H1 (cell line): ENCODE measurements at regions not wholly inside any gene's neighbourhood (a gene's known extent, or its start where the extent isn't known, plus 50 kb on each side); places are given as distances from the start of the nearest gene placed in this dataset.

ENCODE experiments used
- CTCF ChIA-PET: fragments of 300-600 bp; sonication (Branson Sonifier 250); formaldehyde crosslinking; loops from one replicate; lab custom pipeline; 2021; ENCODE audit not compliant: partially characterized antibody; lab: Charles Lee
- POLR2A ChIA-PET: fragments of 300-600 bp; sonication (Branson Sonifier 250); formaldehyde crosslinking; loops from one replicate; lab custom pipeline; 2021; ENCODE audit warnings: inconsistent platforms; ENCODE audit not compliant: partially characterized antibody; lab: Charles Lee
- DNase-seq, 2 experiments: peaks; one replicate each; pipeline versions ENCODE4 v3.0.0 to v3.0.0-alpha.2; 2010 to 2022; ENCODE audit warnings: low spot score in 2 of 2, low read depth in 1 of 2, mixed read lengths in 1 of 2
- FAIRE-seq: peaks from 2 replicates; lab custom pipeline; 2011; peaks lifted over from hg19 to GRCh38; lab: Jason Lieb, UNC
- H2AFZ ChIP-seq: 2 replicates; pipeline ENCODE4 v1.8.1; 2012; ENCODE audit warnings: low read length, inconsistent platforms
- H2AK5ac ChIP-seq: 2 replicates; pipeline ENCODE4 v1.6.1; 2013; ENCODE audit warnings: low read depth, low read length
- H2BK120ac ChIP-seq: replicated peaks from 2 replicates; pipeline ENCODE3; 2013; ENCODE audit warnings: low read depth, low read length, inconsistent platforms
- H2BK12ac ChIP-seq: 2 replicates; pipeline ENCODE4 v1.6.1; 2013; ENCODE audit warnings: low read depth, low read length
- H2BK15ac ChIP-seq: 2 replicates; pipeline ENCODE4 v1.6.1; 2013; ENCODE audit warnings: low read length
- H2BK20ac ChIP-seq: 2 replicates; pipeline ENCODE4 v1.6.1; 2013; ENCODE audit warnings: low read length
- H2BK5ac ChIP-seq: 2 replicates; pipeline ENCODE4 v1.6.1; 2013; ENCODE audit warnings: low read depth, low read length
- H3K14ac ChIP-seq: 2 replicates; pipeline ENCODE4 v1.6.1; 2013; ENCODE audit warnings: inconsistent platforms; ENCODE audit not compliant: insufficient read length
- H3K18ac ChIP-seq: 2 replicates; pipeline ENCODE4 v1.6.1; 2013; ENCODE audit warnings: low read length; ENCODE audit errors: extremely low read depth
- H3K23ac ChIP-seq: 2 replicates; pipeline ENCODE4 v1.6.1; 2013; ENCODE audit warnings: inconsistent platforms; ENCODE audit not compliant: insufficient read length
- H3K23me2 ChIP-seq: 2 replicates; pipeline ENCODE4 v1.6.1; 2013; ENCODE audit warnings: low read depth, low read length
- H3K27ac ChIP-seq: 2 replicates; pipeline ENCODE4 v1.6.1; 2011; ENCODE audit warnings: low read depth, low read length, inconsistent platforms
- H3K27me3 ChIP-seq, 4 experiments: replicated peaks in 1 of 4; 1 replicate in 1 of 4; 2 replicates in 3 of 4; pipeline versions ENCODE4 v1.6.1 to v1.8.1; 2011 to 2013; ENCODE audit warnings: low read length in 3 of 4, mild to moderate bottlenecking in 3 of 4, inconsistent platforms in 2 of 4, mixed read lengths in 2 of 4, moderate library complexity in 1 of 4; ENCODE audit not compliant: control insufficient read depth in 3 of 4, insufficient read depth in 3 of 4; ENCODE audit errors: extremely low read depth in 1 of 4
- H3K36me3 ChIP-seq, 4 experiments: 2 replicates each; pipeline versions ENCODE4 v1.6.1 to v1.8.1; 2011 to 2013; ENCODE audit warnings: mild to moderate bottlenecking in 4 of 4, low read length in 3 of 4, moderate library complexity in 2 of 4, control low read depth in 1 of 4, inconsistent platforms in 1 of 4; ENCODE audit not compliant: insufficient read depth in 4 of 4, control insufficient read depth in 2 of 4
- H3K4ac ChIP-seq: replicated peaks from 2 replicates; pipeline ENCODE3; 2013; ENCODE audit warnings: low read length, low read depth, mixed read lengths, inconsistent platforms; ENCODE audit not compliant: insufficient read length
- H3K4me1 ChIP-seq, 4 experiments: replicated peaks in 1 of 4; 1 replicate in 1 of 4; 2 replicates in 3 of 4; pipeline versions ENCODE4 v1.6.1 to v1.8.1; 2011 to 2013; ENCODE audit warnings: low read length in 3 of 4, inconsistent platforms in 2 of 4, mixed read lengths in 1 of 4; ENCODE audit not compliant: insufficient read depth in 4 of 4, control insufficient read depth in 3 of 4
- H3K4me2 ChIP-seq, 2 experiments: 2 replicates each; pipeline versions ENCODE4 v1.6.1 to v1.8.1; 2011 to 2013; ENCODE audit warnings: low read depth in 2 of 2, low read length in 2 of 2, control low read depth in 1 of 2, inconsistent platforms in 1 of 2, mild to moderate bottlenecking in 1 of 2; ENCODE audit not compliant: insufficient read depth in 1 of 2
- H3K4me3 ChIP-seq, 4 experiments: fragments of 200-600, 300-600 bp in 1 of 4; sonication (generic), shearing (Covaris generic), sonication (Bioruptor Twin) in 1 of 4; 2 replicates each; pipeline versions ENCODE4 v1.5.1 to v1.8.1; 2011 to 2016; ENCODE audit warnings: low read length in 4 of 4, low read depth in 3 of 4, control low read depth in 2 of 4, inconsistent platforms in 2 of 4, mild to moderate bottlenecking in 2 of 4, mixed read lengths in 1 of 4, moderate library complexity in 1 of 4; ENCODE audit not compliant: insufficient read depth in 2 of 4; ENCODE audit errors: extremely low read depth in 1 of 4
- H3K56ac ChIP-seq: replicated peaks from 2 replicates; pipeline ENCODE3; 2013; ENCODE audit warnings: low read depth, mild to moderate bottlenecking, mixed read lengths, low read length, inconsistent platforms; ENCODE audit not compliant: insufficient read length
- H3K79me1 ChIP-seq: 2 replicates; pipeline ENCODE4 v1.6.1; 2013; ENCODE audit warnings: low read depth, low read length, control low read depth
- H3K79me2 ChIP-seq, 2 experiments: 2 replicates each; pipeline versions ENCODE4 v1.6.1 to v1.8.1; 2012 to 2013; ENCODE audit warnings: low read length in 2 of 2, mild to moderate bottlenecking in 2 of 2, inconsistent platforms in 1 of 2; ENCODE audit not compliant: insufficient read depth in 2 of 2, control insufficient read depth in 1 of 2
- H3K9ac ChIP-seq, 4 experiments: replicated peaks in 1 of 4; 1 replicate in 1 of 4; 2 replicates in 3 of 4; pipeline versions ENCODE4 v1.6.1 to v1.8.1; 2011 to 2013; ENCODE audit warnings: low read depth in 3 of 4, low read length in 3 of 4, control low read depth in 2 of 4, mild to moderate bottlenecking in 2 of 4, moderate library complexity in 2 of 4, inconsistent platforms in 1 of 4; ENCODE audit errors: extremely low read depth in 1 of 4
- H3K9me3 ChIP-seq, 2 experiments: 2 replicates each; pipeline versions ENCODE4 v1.6.1 to v1.8.1; 2012 to 2013; ENCODE audit warnings: mild to moderate bottlenecking in 2 of 2, moderate library complexity in 2 of 2, control low read depth in 1 of 2, inconsistent platforms in 1 of 2, low read depth in 1 of 2, low read length in 1 of 2, mixed read lengths in 1 of 2; ENCODE audit not compliant: insufficient read depth in 2 of 2
- H4K20me1 ChIP-seq, 2 experiments: replicated peaks in 1 of 2; 2 replicates each; pipeline versions ENCODE3 to v1.8.1; 2011 to 2013; ENCODE audit warnings: inconsistent platforms in 2 of 2, low read length in 2 of 2, mild to moderate bottlenecking in 1 of 2; ENCODE audit not compliant: insufficient read depth in 2 of 2, control insufficient read depth in 1 of 2
- H4K5ac ChIP-seq: 2 replicates; pipeline ENCODE4 v1.6.1; 2013; ENCODE audit warnings: low read length, low read depth, mixed read lengths, inconsistent platforms; ENCODE audit not compliant: insufficient read length
- H4K8ac ChIP-seq: 2 replicates; pipeline ENCODE4 v1.8.0; 2013; ENCODE audit warnings: mild to moderate bottlenecking, moderate library complexity, low read length, inconsistent platforms; ENCODE audit not compliant: insufficient read depth; ENCODE audit errors: extremely low read depth
- H4K91ac ChIP-seq: replicated peaks from 2 replicates; pipeline ENCODE3; 2013; ENCODE audit warnings: low read length, mixed read lengths, inconsistent platforms; ENCODE audit not compliant: insufficient read length
- ATF3 ChIP-seq: IDR thresholded peaks from 2 replicates; pipeline ENCODE4 v1.6.1; 2011; ENCODE audit warnings: low read depth, mild to moderate bottlenecking, low read length; ENCODE audit not compliant: insufficient read depth
- BCL11A ChIP-seq, 2 experiments: IDR thresholded peaks; one replicate each; pipeline ENCODE4 v1.6.1; 2011; ENCODE audit warnings: low read depth in 2 of 2, low read length in 2 of 2, mild to moderate bottlenecking in 2 of 2
- CTBP2 ChIP-seq: IDR thresholded peaks from 2 replicates; pipeline ENCODE4 v1.7.0; 2011; ENCODE audit warnings: borderline replicate concordance, mild to moderate bottlenecking, moderate library complexity, mixed read lengths, low read length; ENCODE audit not compliant: insufficient read depth, insufficient read length
- EZH2 ChIP-seq: fragments of 200-600 bp; sonication (generic); IDR thresholded peaks from 2 replicates; pipeline ENCODE4 v1.7.1; 2012; ENCODE audit warnings: low read depth, mild to moderate bottlenecking, moderate library complexity, low read length, inconsistent platforms; ENCODE audit not compliant: severe bottlenecking
- FOSL1 ChIP-seq: IDR thresholded peaks from 2 replicates; pipeline ENCODE4 v1.6.1; 2011; ENCODE audit warnings: mild to moderate bottlenecking, low read depth, low read length, moderate library complexity; ENCODE audit not compliant: insufficient read depth
- HDAC2 ChIP-seq, 2 experiments: fragments of 300-600 bp in 1 of 2; sonication (generic) in 1 of 2; IDR thresholded peaks; 2 replicates each; pipeline ENCODE4 v1.6.1; 2011 to 2012; ENCODE audit warnings: low read depth in 2 of 2, low read length in 2 of 2, mild to moderate bottlenecking in 2 of 2, moderate library complexity in 2 of 2, borderline replicate concordance in 1 of 2, inconsistent platforms in 1 of 2
- JUND ChIP-seq: IDR thresholded peaks from 2 replicates; pipeline ENCODE4 v1.6.1; 2011; ENCODE audit warnings: mild to moderate bottlenecking, improper control_type of control experiment, low read length
- KDM1A ChIP-seq: fragments of 200-600, 300-600 bp; sonication (generic); IDR thresholded peaks from 2 replicates; pipeline ENCODE4 v1.7.1; 2016; ENCODE audit warnings: mild to moderate bottlenecking, low read length, borderline replicate concordance
- KDM4A ChIP-seq: IDR thresholded peaks from one replicate; pipeline ENCODE4 v1.7.1; 2012; ENCODE audit warnings: low read depth, mild to moderate bottlenecking, moderate library complexity, low read length, inconsistent platforms; ENCODE audit not compliant: severe bottlenecking
- SIN3A ChIP-seq, 2 experiments: IDR thresholded peaks in 1 of 2; conservative IDR thresholded peaks in 1 of 2; 2 replicates each; pipeline ENCODE4 v1.6.1; 2011 to 2012; ENCODE audit warnings: low read length in 2 of 2, improper control_type of control experiment in 1 of 2, low read depth in 1 of 2, mild to moderate bottlenecking in 1 of 2
- SIRT6 ChIP-seq: IDR thresholded peaks from one replicate; pipeline ENCODE4 v1.7.1; 2012; ENCODE audit warnings: low read length, inconsistent platforms
- SIX5 ChIP-seq: IDR thresholded peaks from 2 replicates; pipeline ENCODE4 v1.6.1; 2011; ENCODE audit warnings: mild to moderate bottlenecking, low read depth, low read length
- SP1 ChIP-seq: IDR thresholded peaks from 2 replicates; pipeline ENCODE4 v1.6.1; 2011; ENCODE audit warnings: low read depth, low read length
- TAF7 ChIP-seq: optimal IDR thresholded peaks from 2 replicates; pipeline ENCODE3; 2011; ENCODE audit warnings: low read depth, mild to moderate bottlenecking, inconsistent platforms, low read length, moderate library complexity, borderline replicate concordance
- WGBS, 2 experiments: shearing (Covaris generic) in 1 of 2; methylation state at CpG; one replicate each; pipeline versions ENCODE4 v1.1.6 to v1.1.7; 2013 to 2015; ENCODE audit warnings: low lambda C conversion rate in 2 of 2, mixed read lengths in 2 of 2, inconsistent platforms in 1 of 2, low coverage in 1 of 2, missing lambda C conversion rate in 1 of 2; ENCODE audit not compliant: insufficient replicate concordance in 2 of 2, insufficient coverage in 1 of 2, insufficient read length in 1 of 2; ENCODE audit errors: extremely low coverage in 1 of 2, missing lambda C conversion rate in 1 of 2; 5-methylcytosine and 5-hydroxymethylcytosine counted together

GRCh38 chr16:79659344-79659743 lies 58.8 kb upstream of the MAF start:
- Histone ChIP-seq H2BK12ac (no peak overlapping the region), H2BK5ac (no peak overlapping the region), H3K79me1 (no peaks in the 10 kb centered on the region), H3K36me3 (no peaks in the 10 kb centered on the region), H3K14ac (no peak overlapping the region), H4K5ac (no peak overlapping the region), H3K27ac (no peak overlapping the region), H2BK120ac (no peak overlapping the region), H3K79me2 (no peaks in the 10 kb centered on the region), H3K4me2 (no peak overlapping the region), H3K27me3 (no peaks in the 10 kb centered on the region), H3K23me2 (no peaks in the 10 kb centered on the region), H4K8ac (no peak overlapping the region), H2BK20ac (no peak overlapping the region), H4K91ac (no peak overlapping the region), H2BK15ac (peak overlapping the region; percentile 53; the same call in 1 of the 2 replicates), H3K18ac (no peak overlapping the region), H2AFZ (no peak overlapping the region), H3K9ac (no peak overlapping the region), H3K4ac (no peak overlapping the region), H3K4me1 (no peaks in the 10 kb centered on the region), H4K20me1 (no peaks in the 10 kb centered on the region), H2AK5ac (no peak overlapping the region), H3K56ac (no peak overlapping the region), H3K4me3 (no peak overlapping the region), H3K23ac (no peak overlapping the region), H3K9me3 (no peaks in the 10 kb centered on the region)
- WGBS, 2 experiments, result 89% methylated on average over 5 of the region's 5 CpGs; no CpG with 5 or more reads in 1 of the 2 experiments
- ChIA-PET CTCF (no interaction called here), POLR2A (no interaction called here)
- DNase-seq (no peak), FAIRE-seq (no peak)
- TF ChIP-seq HDAC2 (IDR thresholded peaks at IDR 0.05; ENCODE audit: borderline replicate concordance in 1 of 2, low read depth in 2 of 2, low read length in 2 of 2) (no peak), FOSL1 (no peak), SIN3A (conservative IDR thresholded peaks at IDR 0.05 in 1 of 2, IDR thresholded peaks at IDR 0.05 in 1 of 2; ENCODE audit: low read depth in 1 of 2, low read length in 2 of 2) (no peak), EZH2 (no peak), BCL11A (IDR thresholded peaks at IDR 0.05; ENCODE audit: low read depth in 2 of 2, low read length in 2 of 2) (no peak), KDM4A (no peak), KDM1A (no peak), SP1 (no peak), ATF3 (no peak), CTBP2 (no peak), SIX5 (no peak), JUND (no peak), TAF7 (no peak), SIRT6 (no peak)
